ENCODE measurements at regions not wholly inside any gene's neighbourhood (a gene's known extent, or its start where the extent isn't known, plus 50 kb on each side); places are given as distances from the start of the nearest gene placed in this dataset.
"Not testable (repeated sequence)": the region's sequence is repeated elsewhere in the genome, so short reads cannot be mapped to it uniquely, and the experiment has no call there.

DNA sequence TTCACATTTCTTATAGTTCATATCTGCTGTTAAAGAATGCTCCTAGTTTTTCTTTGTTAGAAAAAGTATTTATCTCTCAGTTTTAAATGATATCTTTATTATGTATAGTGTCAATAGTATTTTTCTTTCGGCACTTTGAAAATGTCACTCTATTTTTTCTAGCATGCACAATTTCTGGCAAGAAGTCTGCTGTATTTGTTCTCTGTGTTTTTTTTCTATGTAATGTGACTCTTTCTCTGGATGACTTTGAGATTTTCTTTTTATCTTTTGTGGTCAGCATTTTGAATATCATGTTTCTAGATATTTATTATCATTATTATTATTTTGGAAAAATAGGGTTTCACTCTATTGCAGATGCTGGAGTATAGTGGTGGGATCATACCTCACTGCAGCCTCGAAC is 285.2 kb downstream of the PTGER3 start:
- Mint-ChIP-seq H3K36me3 (no peaks in the 10 kb centered on the region), H3K4me1 (no peaks in the 10 kb centered on the region), H3K9me3 (ENCODE audit: low read depth) (no peaks in the 10 kb centered on the region), H3K27me3 (no peaks in the 10 kb centered on the region), H3K4me3 (no peak overlapping the region), H3K27ac (no peak overlapping the region)
- ATAC-seq (no peak), DNase-seq (no peak)
- CTCF ChIA-PET, result no interaction called here

DNA sequence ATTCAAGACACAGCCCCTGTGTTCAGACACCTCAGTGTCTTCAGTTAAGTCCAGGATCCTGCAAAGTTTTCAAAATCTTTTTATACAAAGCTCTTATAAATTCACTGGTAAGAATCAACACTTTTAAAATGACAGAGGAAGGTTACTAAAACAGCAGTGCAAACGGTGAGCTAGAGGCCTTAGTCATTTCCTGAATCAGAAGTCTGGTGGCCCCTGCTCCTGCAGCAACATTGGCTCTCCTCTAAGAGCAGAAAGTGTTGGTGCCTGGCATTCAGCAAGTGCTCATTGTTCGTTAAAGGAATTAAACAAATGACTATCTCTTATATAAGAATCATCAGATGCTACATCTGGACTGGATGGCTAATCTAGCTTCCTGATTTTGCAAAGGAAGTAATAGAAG is 282.9 kb downstream of the PTGER3 start:
- CTCF ChIA-PET, result no interaction called here
- H3K36me3 Mint-ChIP-seq, result no peaks in the 10 kb centered on the region

GRCh38 chr1:70767377-70767776 is 280.2 kb downstream of the PTGER3 start:
- H3K9me3 Mint-ChIP-seq (ENCODE audit: low read depth), result peaks cover 10% of the 10 kb centered on the region
- H3K4me1 Mint-ChIP-seq, result no peaks in the 10 kb centered on the region
- DNase-seq, result no peak

More for the DNA sequence above, 282.9 kb downstream of the PTGER3 start:
- ATAC-seq (peak; percentile 47), DNase-seq (no peak)
- H3K27ac Mint-ChIP-seq, result no peak overlapping the region
- H3K27me3 Mint-ChIP-seq, result no peaks in the 10 kb centered on the region
- H3K4me3 Mint-ChIP-seq, result no peak overlapping the region
- H3K4me1 Mint-ChIP-seq, result no peaks in the 10 kb centered on the region
- no peaks in the 10 kb centered on the region for H3K9me3 Mint-ChIP-seq (ENCODE audit: low read depth)

GRCh38 chr1:70768216-70768615 is 279.4 kb downstream of the PTGER3 start:
- no peak for ATAC-seq
- Mint-ChIP-seq H3K27me3 (no peaks in the 10 kb centered on the region), H3K4me1 (no peaks in the 10 kb centered on the region), H3K36me3 (no peaks in the 10 kb centered on the region), H3K9me3 (ENCODE audit: low read depth) (peaks cover 10% of the 10 kb centered on the region), H3K27ac (no peak overlapping the region), H3K4me3 (no peak overlapping the region)
- no peak for DNase-seq
- CTCF ChIA-PET, result no interaction called here

More at GRCh38 chr1:70767377-70767776, 280.2 kb downstream of the PTGER3 start:
- CTCF ChIA-PET, result no interaction called here
- Mint-ChIP-seq H3K4me3 (no peak overlapping the region), H3K27ac (no peak overlapping the region), H3K36me3 (no peaks in the 10 kb centered on the region), H3K27me3 (no peaks in the 10 kb centered on the region)
- ATAC-seq, result no peak

DNA sequence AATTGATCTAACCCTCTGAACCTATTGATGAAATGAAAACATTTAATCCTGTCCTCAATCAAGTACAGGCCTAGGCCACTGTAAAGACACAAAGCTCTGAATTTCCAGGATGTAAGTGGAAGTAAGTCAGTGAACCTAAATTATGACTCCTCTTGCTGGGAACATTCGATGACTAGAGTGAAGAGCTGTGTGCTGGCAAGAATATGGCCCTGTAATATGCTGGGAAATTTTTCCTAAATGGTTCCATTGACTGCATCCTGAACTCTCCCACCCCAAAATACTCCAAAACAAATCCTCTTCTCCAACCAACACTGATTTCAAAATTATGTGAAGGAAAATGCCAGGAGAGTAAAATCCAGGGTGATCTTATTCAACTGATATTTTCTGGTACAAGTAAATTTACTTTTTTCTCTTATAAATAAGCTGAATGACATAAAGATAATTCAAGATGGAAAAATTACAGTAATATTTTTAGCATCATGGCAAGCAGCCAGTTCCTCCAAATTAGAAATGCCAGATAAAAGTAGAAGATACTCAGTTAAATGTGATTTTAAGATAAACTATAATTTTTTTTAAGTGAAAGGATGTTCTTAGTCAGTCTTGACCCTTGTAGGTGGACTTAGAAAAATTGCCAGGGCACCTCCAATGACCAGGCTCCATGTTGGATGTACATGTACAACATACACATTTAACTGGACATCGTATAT is 269.4 kb downstream of the PTGER3 start:
- ATAC-seq, result no peak
- H3K4me1 Mint-ChIP-seq, result no peaks in the 10 kb centered on the region
- no peak overlapping the region for H3K27ac Mint-ChIP-seq
- no peaks in the 10 kb centered on the region for H3K27me3 Mint-ChIP-seq
- CTCF ChIA-PET, result no interaction called here
- DNase-seq, result no peak
- no peak overlapping the region for H3K4me3 Mint-ChIP-seq
- H3K9me3 Mint-ChIP-seq (ENCODE audit: low read depth), result no peaks in the 10 kb centered on the region
- H3K36me3 Mint-ChIP-seq, result no peaks in the 10 kb centered on the region

DNA sequence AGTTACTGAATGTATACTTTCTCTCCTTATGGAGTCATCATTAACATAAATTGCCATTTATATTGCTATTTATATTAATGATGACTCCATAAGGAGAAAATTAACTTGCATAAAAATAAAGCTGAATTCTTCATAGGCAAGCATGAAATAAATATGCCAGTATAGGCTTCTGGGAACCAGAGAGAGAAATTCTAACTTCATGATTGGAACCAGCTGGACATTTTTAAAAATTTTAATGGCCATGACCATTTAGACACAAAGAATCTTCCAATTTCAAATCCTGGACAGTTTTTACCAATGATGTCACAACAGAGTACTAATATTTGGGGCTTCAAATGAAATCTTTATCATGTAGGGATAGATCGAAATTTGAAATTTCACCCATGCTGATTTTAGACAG is 268.7 kb downstream of the PTGER3 start:
- no peaks in the 10 kb centered on the region for H3K36me3 Mint-ChIP-seq
- no peak overlapping the region for H3K27ac Mint-ChIP-seq
- H3K9me3 Mint-ChIP-seq (ENCODE audit: low read depth), result no peaks in the 10 kb centered on the region
- ATAC-seq (no peak), DNase-seq (no peak)
- CTCF ChIA-PET, result no interaction called here
- no peak overlapping the region for H3K4me3 Mint-ChIP-seq
- no peaks in the 10 kb centered on the region for H3K27me3 Mint-ChIP-seq
- no peaks in the 10 kb centered on the region for H3K4me1 Mint-ChIP-seq

DNA sequence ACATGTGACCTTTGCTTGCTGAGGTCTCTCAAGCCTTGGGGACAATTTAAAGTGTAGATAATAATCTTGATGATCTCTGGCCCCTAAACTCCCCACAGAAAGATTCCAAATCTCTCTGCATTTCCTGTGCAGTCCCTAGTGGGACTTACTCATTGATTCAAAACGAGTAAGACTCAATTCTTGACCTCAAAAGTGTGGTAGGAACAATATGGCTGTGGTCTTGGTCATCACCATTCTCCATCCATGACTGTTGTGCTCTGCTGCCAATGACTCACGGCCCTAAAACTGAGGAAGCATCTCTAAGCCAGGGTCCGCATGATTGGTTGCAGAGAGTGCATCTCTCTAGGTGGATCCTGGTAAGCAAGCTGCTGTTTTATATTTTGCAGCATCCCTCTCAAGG is 268.0 kb downstream of the PTGER3 start:
- CTCF ChIA-PET, result no interaction called here
- ATAC-seq (peak; percentile 30), DNase-seq (no peak)
- Mint-ChIP-seq H3K36me3 (no peaks in the 10 kb centered on the region), H3K27ac (no peak overlapping the region), H3K27me3 (no peaks in the 10 kb centered on the region), H3K4me1 (no peaks in the 10 kb centered on the region), H3K4me3 (no peak overlapping the region), H3K9me3 (ENCODE audit: low read depth) (no peaks in the 10 kb centered on the region)

DNA sequence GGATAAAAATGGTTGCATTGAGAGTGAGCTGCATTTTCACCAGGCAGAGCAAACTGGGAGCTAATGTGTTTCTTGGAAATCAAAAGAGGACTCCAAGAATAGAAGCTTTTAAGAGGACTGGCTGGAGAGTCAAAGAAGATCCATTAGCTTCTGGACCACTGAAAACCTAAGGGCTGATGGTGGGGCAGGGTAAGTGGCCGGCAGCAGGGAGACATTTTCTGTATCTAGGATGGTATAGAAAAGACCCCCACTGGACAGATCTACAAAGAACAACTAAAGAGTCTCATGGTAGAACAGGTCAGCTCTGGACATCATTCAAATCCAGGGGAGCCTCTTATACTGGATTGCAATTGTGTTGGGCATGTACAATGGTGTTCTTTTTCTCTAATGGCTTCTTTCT is 262.3 kb downstream of the PTGER3 start:
- ATAC-seq, result no peak
- no peak overlapping the region for H3K4me3 Mint-ChIP-seq
- no peak overlapping the region for H3K27ac Mint-ChIP-seq
- DNase-seq, result no peak
- no peaks in the 10 kb centered on the region for H3K36me3 Mint-ChIP-seq
- peaks cover 5% of the 10 kb centered on the region for H3K27me3 Mint-ChIP-seq
- CTCF ChIA-PET, result no interaction called here
- no peaks in the 10 kb centered on the region for H3K9me3 Mint-ChIP-seq (ENCODE audit: low read depth)
- H3K4me1 Mint-ChIP-seq, result no peaks in the 10 kb centered on the region

DNA sequence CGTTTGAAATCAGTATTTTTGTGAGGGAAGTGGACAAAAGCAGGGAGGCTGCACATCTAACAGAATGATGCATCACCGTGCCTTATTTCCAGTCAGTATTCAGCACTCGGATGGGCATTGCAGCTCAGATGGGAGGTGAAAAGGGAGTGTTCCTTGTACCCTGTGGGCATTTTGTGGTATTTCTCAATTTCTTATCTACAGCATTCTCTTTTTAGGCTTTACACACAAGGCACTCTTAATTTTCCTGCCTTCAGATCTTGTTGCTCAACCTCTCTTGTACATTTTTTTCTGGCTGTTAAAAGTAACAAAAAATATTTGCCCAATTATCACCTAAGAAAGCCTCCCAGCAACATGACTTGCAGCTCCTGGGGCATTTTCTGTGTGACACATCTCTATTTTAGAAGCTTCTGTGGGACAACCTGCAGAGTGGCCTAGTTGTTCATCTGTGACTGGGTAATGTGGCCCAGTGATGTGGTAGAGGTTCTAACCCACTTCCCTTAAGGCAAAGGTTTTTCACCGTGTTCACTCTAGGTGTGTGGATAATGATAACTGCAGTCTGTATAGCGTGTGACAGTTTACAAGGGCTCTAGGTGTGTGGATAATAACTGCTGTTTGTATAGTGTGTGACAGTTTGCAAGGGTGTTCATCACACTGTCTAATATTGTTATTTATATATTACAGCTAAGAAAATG is 257.2 kb downstream of the PTGER3 start:
- ATAC-seq (peak; percentile 16), DNase-seq (no peak)
- Mint-ChIP-seq H3K27ac (no peak overlapping the region), H3K27me3 (peaks cover 5% of the 10 kb centered on the region), H3K4me1 (no peaks in the 10 kb centered on the region), H3K4me3 (no peak overlapping the region), H3K36me3 (no peaks in the 10 kb centered on the region), H3K9me3 (ENCODE audit: low read depth) (no peaks in the 10 kb centered on the region)
- CTCF ChIA-PET, result no interaction called here

- ATAC-seq; DNase-seq; H3K4me1 Mint-ChIP-seq; H3K27me3 Mint-ChIP-seq; H3K27ac Mint-ChIP-seq; H3K4me3 Mint-ChIP-seq; H3K36me3 Mint-ChIP-seq; H3K9me3 Mint-ChIP-seq (ENCODE audit: low read depth); CTCF ChIA-PET: not testable (repeated sequence)
These were observed 252.6 kb downstream of the PTGER3 start for GRCh38 chr1:70795064-70795463.

GRCh38 chr1:70796298-70796697 is 251.3 kb downstream of the PTGER3 start:
- DNase-seq; CTCF ChIA-PET; ATAC-seq; H3K4me3 Mint-ChIP-seq; H3K9me3 Mint-ChIP-seq (ENCODE audit: low read depth); H3K27me3 Mint-ChIP-seq; H3K27ac Mint-ChIP-seq; H3K36me3 Mint-ChIP-seq; H3K4me1 Mint-ChIP-seq: not testable (repeated sequence)

GRCh38 chr1:70802625-70803024 is 245.0 kb downstream of the PTGER3 start:
- H3K4me3 Mint-ChIP-seq; ATAC-seq; CTCF ChIA-PET; DNase-seq; H3K27me3 Mint-ChIP-seq; H3K36me3 Mint-ChIP-seq; H3K9me3 Mint-ChIP-seq (ENCODE audit: low read depth); H3K4me1 Mint-ChIP-seq; H3K27ac Mint-ChIP-seq: not testable (repeated sequence)

- Mint-ChIP-seq H3K36me3 (no peaks in the 10 kb centered on the region), H3K4me1 (peaks cover 4% of the 10 kb centered on the region), H3K27me3 (no peaks in the 10 kb centered on the region), H3K4me3 (no peak overlapping the region), H3K9me3 (ENCODE audit: low read depth) (no peaks in the 10 kb centered on the region), H3K27ac (no peak overlapping the region)
- ATAC-seq (no peak), DNase-seq (no peak)
- CTCF ChIA-PET, result no interaction called here
These were observed 242.0 kb downstream of the PTGER3 start for GRCh38 chr1:70805641-70806040.

- Mint-ChIP-seq H3K27me3 (no peaks in the 10 kb centered on the region), H3K4me3 (no peak overlapping the region), H3K4me1 (peaks cover 4% of the 10 kb centered on the region), H3K9me3 (ENCODE audit: low read depth) (no peaks in the 10 kb centered on the region), H3K27ac (no peak overlapping the region), H3K36me3 (no peaks in the 10 kb centered on the region)
- CTCF ChIA-PET, result no interaction called here
- ATAC-seq (no peak), DNase-seq (no peak)
These were observed 240.4 kb downstream of the PTGER3 start for GRCh38 chr1:70807088-70807664.

All from activated CD8-positive, alpha-beta memory T cell treated with anti-CD3 and anti-CD28 coated beads, Interleukin-2, amount 10 ng/mL, durations not matched to agents 7 days and 5 days (primary cell).